Upper lobe of left lung (tissue), 6 donors: ENCODE measurements at regions not wholly inside any gene's neighbourhood (a gene's known extent, or its start where the extent isn't known, plus 50 kb on each side); places are given as distances from the start of the nearest gene placed in this dataset.

Experiments used
- ATAC-seq, 2 donors: fragments of 200-7000 bp; cut with Tn5 transposase; one replicate each; pipeline ENCODE4 v1.9.1; 2022; ENCODE audit warnings: mild to moderate bottlenecking in 2 of 2, moderate library complexity in 2 of 2; ENCODE audit not compliant: low FRiP score in 2 of 2
- DNase-seq, 2 donors: peaks; one replicate each; pipeline ENCODE4 v3.0.0-alpha.2; 2019 to 2020
- H3K27ac ChIP-seq, 4 donors: fragments of 200-600 bp; sonication (generic); one replicate each; pipeline ENCODE4 v1.5.1; 2016 to 2019
- H3K27me3 ChIP-seq, 4 donors: fragments of 200-600 bp; sonication (generic); one replicate each; pipeline ENCODE4 v1.5.1; 2017 to 2019
- H3K36me3 ChIP-seq, 4 donors: fragments of 200-600 bp; sonication (generic); one replicate each; pipeline ENCODE4 v1.5.1; 2016 to 2019
- H3K4me1 ChIP-seq, 4 donors: fragments of 200-600 bp; sonication (generic); one replicate each; pipeline ENCODE4 v1.5.1; 2018 to 2019
- H3K4me3 ChIP-seq, 4 donors: fragments of 200-600 bp; sonication (generic); one replicate each; pipeline ENCODE4 v1.5.1; 2017 to 2019; ENCODE audit warnings: mild to moderate bottlenecking in 2 of 4, moderate library complexity in 1 of 4
- H3K9me3 ChIP-seq, 4 donors: fragments of 200-600 bp; sonication (generic); one replicate each; pipeline ENCODE4 v1.5.1; 2018 to 2019
- CTCF ChIP-seq, 6 experiments: fragments of 450-650 bp in 4 of 6; fragments of 200-600 bp in 2 of 6; sonication (generic) in 2 of 6; IDR thresholded peaks; one replicate each; pipeline ENCODE4 v1.5.1; 2016 to 2019; ENCODE audit warnings: antibody characterized with exemption in 6 of 6
- EP300 ChIP-seq, 4 donors: sonication (generic); formaldehyde crosslinking; IDR thresholded peaks; one replicate each; pipeline ENCODE4 v1.5.1; 2017; ENCODE audit warnings: antibody characterized with exemption in 4 of 4, control low read depth in 2 of 4
- POLR2A ChIP-seq, 4 donors: fragments of 450-650 bp; IDR thresholded peaks; one replicate each; pipeline ENCODE4 v1.5.1; 2016 to 2017; ENCODE audit warnings: antibody characterized with exemption in 4 of 4, mild to moderate bottlenecking in 2 of 4
- POLR2AphosphoS5 ChIP-seq, 2 donors: sonication (generic); formaldehyde crosslinking; IDR thresholded peaks; one replicate each; pipeline ENCODE4 v1.5.1; 2017; ENCODE audit warnings: antibody characterized with exemption in 2 of 2
- WGBS, 2 donors: methylation state at CpG; one replicate each; pipeline ENCODE4 v1.1.5; 2017 to 2018; 5-methylcytosine and 5-hydroxymethylcytosine counted together
- donor health status: DM: no; HTN: no; CAD: no; lungs with moderate emphysema.
- donor health status: DM: no; HTN: yes; CAD: no; lungs with severe emphysema.

GRCh38 chr2:147541314-147541713, 303.5 kb upstream of the ACVR2A start:
- Histone ChIP-seq H3K36me3 (no peaks in the 10 kb centered on the region), H3K4me1 (no peaks in the 10 kb centered on the region), H3K27me3 (no peaks in the 10 kb centered on the region), H3K27ac (no peak overlapping the region), H3K4me3 (no peak overlapping the region), H3K9me3 (peaks cover 0 to 4% (median 0%) of the 10 kb centered on the region in 4 donors)
- 65 to 74% methylated on average over 1 of the region's 1 CpG for WGBS, 2 donors
- TF ChIP-seq EP300 (IDR thresholded peaks at IDR 0.05), result no peak
- no peak for TF ChIP-seq POLR2A (IDR thresholded peaks at IDR 0.05)
- no peak for TF ChIP-seq POLR2AphosphoS5 (IDR thresholded peaks at IDR 0.05)
- no peak for TF ChIP-seq CTCF (IDR thresholded peaks at IDR 0.05)
- DNase-seq (no peak), ATAC-seq (no peak)

- ATAC-seq (peak in 1 of 2 donors; percentile 32), DNase-seq (no peak)
- Histone ChIP-seq H3K4me1 (no peaks in the 10 kb centered on the region), H3K4me3 (no peak overlapping the region), H3K9me3 (no peaks in the 10 kb centered on the region), H3K27me3 (no peaks in the 10 kb centered on the region), H3K27ac (no peak overlapping the region), H3K36me3 (no peaks in the 10 kb centered on the region)
- WGBS, 2 donors, result 68 to 80% methylated on average over 3 of the region's 3 CpGs
- no peak for TF ChIP-seq CTCF (IDR thresholded peaks at IDR 0.05)
- no peak for TF ChIP-seq POLR2A (IDR thresholded peaks at IDR 0.05)
- no peak for TF ChIP-seq EP300 (IDR thresholded peaks at IDR 0.05)
- no peak for TF ChIP-seq POLR2AphosphoS5 (IDR thresholded peaks at IDR 0.05)
Measured at GRCh38 chr2:147538821-147539220, 306.0 kb upstream of the ACVR2A start.

GRCh38 chr2:147538088-147538487, 306.7 kb upstream of the ACVR2A start:
- no peaks in the 10 kb centered on the region for H3K9me3 ChIP-seq
- 32 to 53% methylated on average over 1 of the region's 1 CpG for WGBS, 2 donors
- peak in 1 of 2 donors; percentile 82 for ATAC-seq
- no peaks in the 10 kb centered on the region for H3K27me3 ChIP-seq
- no peaks in the 10 kb centered on the region for H3K4me1 ChIP-seq
- TF ChIP-seq EP300 (IDR thresholded peaks at IDR 0.05) (no peak), CTCF (IDR thresholded peaks at IDR 0.05) (no peak), POLR2AphosphoS5 (IDR thresholded peaks at IDR 0.05) (no peak), POLR2A (IDR thresholded peaks at IDR 0.05) (no peak)
- no peaks in the 10 kb centered on the region for H3K36me3 ChIP-seq
- no peak overlapping the region for H3K27ac ChIP-seq
- H3K4me3 ChIP-seq, result no peak overlapping the region
- DNase-seq, result no peak

GRCh38 chr2:147531269-147531668, 313.6 kb upstream of the ACVR2A start:
- 63 to 73% methylated on average over 3 of the region's 3 CpGs for WGBS, 2 donors
- Histone ChIP-seq H3K36me3 (no peaks in the 10 kb centered on the region), H3K4me3 (no peak overlapping the region), H3K27ac (no peak overlapping the region), H3K4me1 (peaks cover 0 to under 1% (median 0%) of the 10 kb centered on the region in 4 donors), H3K27me3 (no peaks in the 10 kb centered on the region), H3K9me3 (no peaks in the 10 kb centered on the region)
- no peak for TF ChIP-seq POLR2A (IDR thresholded peaks at IDR 0.05)
- no peak for TF ChIP-seq POLR2AphosphoS5 (IDR thresholded peaks at IDR 0.05)
- no peak for TF ChIP-seq EP300 (IDR thresholded peaks at IDR 0.05)
- TF ChIP-seq CTCF (IDR thresholded peaks at IDR 0.05), result no peak
- DNase-seq (no peak), ATAC-seq (no peak)

GRCh38 chr2:147530033-147530432, 314.8 kb upstream of the ACVR2A start:
- DNase-seq (no peak), ATAC-seq (no peak)
- H3K27ac ChIP-seq, result no peak overlapping the region
- no peak overlapping the region for H3K4me3 ChIP-seq
- H3K4me1 ChIP-seq, result peaks cover 0 to 7% (median 3%) of the 10 kb centered on the region in 4 donors
- TF ChIP-seq POLR2A (IDR thresholded peaks at IDR 0.05) (no peak), POLR2AphosphoS5 (IDR thresholded peaks at IDR 0.05) (no peak), CTCF (IDR thresholded peaks at IDR 0.05) (no peak), EP300 (IDR thresholded peaks at IDR 0.05) (no peak)
- H3K9me3 ChIP-seq, result no peaks in the 10 kb centered on the region
- no peaks in the 10 kb centered on the region for H3K27me3 ChIP-seq
- H3K36me3 ChIP-seq, result no peaks in the 10 kb centered on the region
- 80% methylated on average over 3 of the region's 3 CpGs for WGBS, 2 donors
